ENCODE measurements at regions not wholly inside any gene's neighbourhood (a gene's known extent, or its start where the extent isn't known, plus 50 kb on each side); places are given as distances from the start of the nearest gene placed in this dataset.

GRCh38 chr1:22223176-22223575 is 80.3 kb upstream of the WNT4 start:
- no peak for TF ChIP-seq CTCF (CRISPR knock-in tag; IDR thresholded peaks at IDR 0.05)
- TF ChIP-seq TFAP4 (IDR thresholded peaks at IDR 0.05; ENCODE audit: borderline replicate concordance, low read depth): no peak
- no peak for TF ChIP-seq GTF3A (CRISPR knock-in tag; conservative IDR thresholded peaks at IDR 0.05)
- TF ChIP-seq TCF7L2 (IDR thresholded peaks at IDR 0.05; ENCODE audit: low read depth, low read length): no peak

Measured in HepG2 (cell line).